M059J (cell line): ENCODE measurements at regions not wholly inside any gene's neighbourhood (a gene's known extent, or its start where the extent isn't known, plus 50 kb on each side); places are given as distances from the start of the nearest gene placed in this dataset.

Experiments used
- DNase-seq: peaks from one replicate; pipeline ENCODE4 v3.0.0-alpha.2; 2012; ENCODE audit warnings: low read depth

DNA sequence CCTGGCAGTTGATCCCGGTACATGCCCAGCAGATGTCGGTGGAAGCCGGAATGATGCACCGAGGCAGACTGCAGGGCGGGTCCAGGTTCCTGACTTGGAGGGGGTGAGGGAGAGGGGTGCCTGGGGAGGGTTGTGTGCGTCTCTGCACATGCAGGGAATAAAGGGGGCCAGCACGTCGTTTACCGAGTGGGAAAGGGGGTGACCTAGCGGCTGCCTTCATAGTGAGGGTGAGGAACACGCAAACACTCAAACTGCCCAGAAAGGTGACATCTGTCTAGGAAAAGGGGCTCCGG, 801.7 kb downstream of the TBC1D22A start:
- no peak for DNase-seq

DNA sequence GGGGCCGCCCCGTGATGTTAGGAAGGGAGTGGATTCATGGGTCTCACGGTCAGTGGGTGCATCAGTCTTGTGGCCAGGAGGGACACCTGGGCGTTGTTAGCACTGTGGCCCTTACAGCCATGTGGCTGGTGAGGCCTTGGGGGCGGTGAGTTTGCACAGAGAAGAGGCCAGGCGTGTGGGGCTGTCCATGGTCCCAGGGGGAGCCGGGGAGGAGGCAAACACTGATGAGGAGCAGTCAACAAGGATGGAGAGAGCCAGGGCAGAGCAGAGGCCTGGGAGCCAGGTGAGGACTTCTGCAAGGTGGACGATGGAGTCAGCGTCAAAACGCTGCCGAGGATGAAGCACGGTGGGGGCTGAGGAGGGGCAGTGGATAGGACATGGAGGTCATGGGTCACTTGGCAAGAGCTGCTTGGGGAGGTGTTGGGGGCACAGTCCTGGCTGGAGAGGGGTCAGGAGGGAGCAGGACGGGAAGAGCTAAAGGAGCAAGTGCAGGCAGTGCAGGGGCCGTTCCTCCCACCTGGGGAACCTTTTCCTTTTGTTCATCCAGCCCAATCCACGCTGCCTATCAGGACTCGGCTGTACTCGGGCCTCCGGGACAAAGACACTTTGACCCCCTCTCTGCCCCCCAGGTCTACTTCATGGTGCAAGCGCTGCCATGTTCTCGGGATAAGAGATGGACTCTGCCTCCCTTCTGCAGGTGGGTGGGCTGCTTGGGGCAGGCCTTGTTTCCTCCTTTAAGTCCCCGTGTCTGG, 801.1 kb downstream of the TBC1D22A start:
- DNase-seq: no peak

DNA sequence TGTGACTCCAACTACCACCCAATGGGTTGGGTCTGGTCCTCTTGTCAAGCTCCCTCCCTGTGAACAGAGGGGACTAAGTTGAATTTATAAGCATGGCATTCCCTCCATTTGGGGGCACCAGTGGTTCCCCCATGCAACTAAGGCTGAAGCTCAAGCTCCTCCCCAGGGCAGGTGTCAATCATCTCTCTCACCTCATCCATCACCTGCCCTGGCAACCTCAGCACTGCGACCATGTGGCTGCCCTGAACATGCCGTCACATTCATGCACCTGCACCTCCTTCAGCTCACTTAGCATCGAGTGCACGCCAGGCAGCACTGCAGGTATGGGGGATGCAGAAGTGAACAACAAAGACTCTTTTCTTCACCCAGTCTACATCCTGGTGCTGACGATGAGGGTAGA, 799.3 kb downstream of the TBC1D22A start:
- no peak for DNase-seq

DNA sequence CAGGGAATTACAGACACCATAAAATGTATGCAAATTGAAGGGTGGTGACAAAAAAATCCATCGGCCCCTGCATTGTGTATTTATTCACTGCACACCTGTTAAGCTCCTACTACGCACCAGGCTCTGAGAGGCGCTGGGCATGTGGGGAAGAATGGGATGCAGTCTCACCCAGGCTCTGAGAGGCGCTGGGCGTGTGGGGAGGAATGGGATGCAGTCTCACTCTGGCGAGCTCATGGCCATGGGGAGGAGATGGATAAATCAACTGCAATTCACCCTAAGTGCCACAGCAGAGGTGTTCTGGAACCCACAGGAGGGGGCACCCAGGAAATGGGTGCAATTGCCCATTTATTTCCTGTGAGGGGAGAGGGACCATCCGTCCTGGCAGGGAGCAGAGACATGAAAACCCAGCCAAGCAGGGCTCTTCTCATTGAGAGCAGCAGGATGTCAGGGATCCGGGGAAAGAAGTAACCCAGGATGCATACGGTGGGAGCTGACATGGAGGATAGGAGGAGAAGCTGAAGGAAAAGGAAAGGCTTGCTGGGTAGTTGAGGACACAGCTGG, 798.7 kb downstream of the TBC1D22A start:
- no peak for DNase-seq

DNA sequence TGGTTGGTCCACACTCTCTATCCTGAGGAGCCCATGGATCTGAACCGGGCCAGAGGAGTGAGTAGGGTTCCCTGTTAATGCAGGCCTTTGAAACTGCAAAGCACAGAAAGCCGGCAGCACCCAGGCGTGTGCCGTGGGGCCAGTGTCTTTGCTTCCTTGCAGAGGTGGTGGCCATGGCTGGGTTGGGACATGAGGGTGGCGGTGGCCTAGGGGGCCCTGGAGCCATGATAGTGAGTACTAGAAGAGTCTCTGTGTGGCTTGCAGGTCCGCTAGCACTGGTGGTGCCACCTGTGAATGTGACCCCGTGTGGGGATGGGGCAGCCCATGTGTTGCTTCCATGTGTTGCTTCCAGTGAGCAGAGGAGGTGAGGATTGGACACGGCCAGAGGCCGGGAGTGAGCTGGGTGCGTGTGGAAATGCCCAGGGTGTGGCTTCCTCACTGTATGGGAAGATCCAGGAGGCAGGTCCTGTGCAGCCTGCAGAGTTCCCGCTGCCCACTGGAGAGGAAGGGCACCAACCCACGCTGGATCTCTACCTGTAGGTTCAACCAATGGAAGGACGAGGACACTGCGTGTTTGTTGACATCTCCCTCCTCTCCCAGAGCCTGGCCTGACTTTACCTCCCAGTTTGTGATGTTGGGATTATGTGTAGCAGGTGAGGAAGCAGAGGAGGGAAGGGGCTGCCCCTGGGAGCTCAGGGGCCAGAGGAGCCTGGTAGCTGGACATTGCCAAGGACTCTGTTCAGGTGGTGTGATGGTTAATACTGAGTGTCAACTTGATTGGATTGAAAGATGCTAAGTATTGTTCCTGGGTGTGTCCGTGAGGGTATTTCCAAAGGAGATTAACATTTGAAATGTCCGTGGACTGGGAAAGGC, 796.6 kb downstream of the TBC1D22A start:
- DNase-seq: no peak

DNA sequence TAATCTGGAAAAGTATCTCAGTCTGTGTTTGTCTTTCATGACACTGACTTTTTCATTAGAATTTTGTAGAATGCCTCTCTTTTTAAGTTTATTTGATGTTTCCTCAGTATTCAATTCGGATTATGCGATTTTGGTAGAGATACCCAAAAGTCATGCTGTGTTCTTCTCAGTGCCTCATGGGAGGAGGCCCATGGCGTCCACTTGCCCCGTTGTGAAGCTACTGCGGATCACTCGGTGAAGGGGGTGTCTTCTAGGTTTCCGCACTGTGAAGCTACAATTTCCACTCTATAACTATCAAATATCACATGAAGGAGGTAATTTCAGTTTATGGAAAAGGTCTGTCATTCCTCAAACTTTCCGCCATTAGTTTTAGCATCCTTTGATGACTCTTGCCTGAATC, 794.0 kb downstream of the TBC1D22A start:
- DNase-seq: no peak

DNA sequence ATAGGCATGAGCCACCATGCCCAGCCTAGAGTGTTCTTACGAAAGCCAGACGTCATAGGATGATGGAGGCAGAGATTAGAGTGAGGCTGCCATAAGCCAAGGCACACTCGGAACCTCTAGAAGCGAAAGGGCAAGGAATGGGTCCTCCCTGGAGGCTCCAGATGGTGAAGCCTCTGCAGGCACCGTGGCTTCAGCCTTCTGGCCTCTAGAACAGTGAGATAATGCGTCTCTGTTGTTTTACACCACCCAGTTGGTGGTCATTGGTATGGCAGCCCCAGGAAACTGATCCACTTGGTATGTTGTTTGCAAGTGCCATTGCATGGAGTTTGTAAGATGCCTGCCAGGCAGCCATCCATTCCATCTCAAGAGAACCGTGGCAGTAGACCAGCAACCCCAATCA, 791.0 kb downstream of the TBC1D22A start:
- DNase-seq: no peak

DNA sequence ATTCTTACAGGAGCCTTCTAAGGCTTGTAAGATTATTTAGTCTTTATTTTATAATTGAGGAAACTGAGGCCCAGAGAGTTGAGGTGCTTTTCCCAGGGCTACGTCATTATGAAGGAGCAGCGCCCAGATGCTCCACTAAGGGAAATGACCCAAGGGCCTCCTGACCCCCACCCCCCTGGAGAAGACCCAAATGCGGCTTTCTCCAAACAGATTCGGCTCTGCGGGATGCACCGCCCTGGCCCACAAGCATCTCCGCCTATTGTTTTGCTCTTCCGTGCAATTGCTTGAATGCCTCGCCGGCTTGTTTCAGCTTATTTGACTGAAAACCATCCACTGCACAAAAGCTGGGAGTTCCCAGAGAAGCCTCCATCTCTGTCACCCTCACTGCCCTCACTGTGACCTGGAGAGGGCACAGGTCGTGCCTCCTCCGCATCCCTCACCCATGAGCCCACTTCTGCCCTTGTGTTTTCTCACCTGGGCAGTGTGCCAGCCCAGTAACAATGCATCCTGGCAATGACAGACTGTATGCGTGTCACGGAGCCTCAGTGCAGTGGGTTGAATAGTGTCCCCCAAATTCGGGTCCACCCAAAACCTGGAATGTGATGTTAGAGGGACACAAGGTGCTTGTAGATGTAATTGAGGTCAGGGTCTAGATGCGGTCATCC, 790.2 kb downstream of the TBC1D22A start:
- no peak for DNase-seq

DNA sequence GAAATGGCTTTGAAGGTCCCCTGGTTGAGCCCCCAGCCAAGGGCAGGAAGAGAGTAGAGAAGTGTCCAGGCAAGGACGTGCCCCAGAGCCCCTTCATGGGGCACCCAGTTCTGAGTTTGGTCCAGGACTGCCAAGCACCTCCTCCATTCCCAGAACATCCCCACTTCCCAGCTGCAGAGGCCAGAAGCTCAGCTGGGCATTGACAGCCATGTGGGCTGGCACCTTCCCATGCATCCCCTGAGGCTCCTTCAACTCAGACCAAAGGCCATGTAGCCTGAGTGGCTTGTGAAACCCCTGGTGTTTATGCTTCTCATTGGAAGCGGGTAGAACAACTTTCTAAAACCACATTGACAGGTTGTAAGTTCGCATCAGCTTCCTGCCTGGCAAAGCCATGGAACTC, 789.6 kb downstream of the TBC1D22A start:
- no peak for DNase-seq

DNA sequence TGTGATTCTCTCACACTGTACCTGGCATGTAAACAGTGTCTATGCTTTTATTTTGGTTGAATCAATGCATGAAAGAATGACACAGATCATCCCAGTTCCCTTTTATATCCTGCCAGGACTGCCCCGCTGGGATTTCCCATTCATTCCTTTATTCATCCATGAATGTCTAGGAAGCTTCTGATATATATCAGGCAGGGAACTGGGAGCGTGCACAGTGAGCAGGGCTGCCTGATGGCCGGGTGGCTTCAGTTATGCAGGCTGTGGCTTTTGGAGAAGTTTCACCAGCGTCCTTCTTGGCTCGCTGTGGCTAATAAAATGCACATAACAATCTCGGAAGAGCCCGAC, 789.0 kb downstream of the TBC1D22A start:
- DNase-seq: no peak

DNA sequence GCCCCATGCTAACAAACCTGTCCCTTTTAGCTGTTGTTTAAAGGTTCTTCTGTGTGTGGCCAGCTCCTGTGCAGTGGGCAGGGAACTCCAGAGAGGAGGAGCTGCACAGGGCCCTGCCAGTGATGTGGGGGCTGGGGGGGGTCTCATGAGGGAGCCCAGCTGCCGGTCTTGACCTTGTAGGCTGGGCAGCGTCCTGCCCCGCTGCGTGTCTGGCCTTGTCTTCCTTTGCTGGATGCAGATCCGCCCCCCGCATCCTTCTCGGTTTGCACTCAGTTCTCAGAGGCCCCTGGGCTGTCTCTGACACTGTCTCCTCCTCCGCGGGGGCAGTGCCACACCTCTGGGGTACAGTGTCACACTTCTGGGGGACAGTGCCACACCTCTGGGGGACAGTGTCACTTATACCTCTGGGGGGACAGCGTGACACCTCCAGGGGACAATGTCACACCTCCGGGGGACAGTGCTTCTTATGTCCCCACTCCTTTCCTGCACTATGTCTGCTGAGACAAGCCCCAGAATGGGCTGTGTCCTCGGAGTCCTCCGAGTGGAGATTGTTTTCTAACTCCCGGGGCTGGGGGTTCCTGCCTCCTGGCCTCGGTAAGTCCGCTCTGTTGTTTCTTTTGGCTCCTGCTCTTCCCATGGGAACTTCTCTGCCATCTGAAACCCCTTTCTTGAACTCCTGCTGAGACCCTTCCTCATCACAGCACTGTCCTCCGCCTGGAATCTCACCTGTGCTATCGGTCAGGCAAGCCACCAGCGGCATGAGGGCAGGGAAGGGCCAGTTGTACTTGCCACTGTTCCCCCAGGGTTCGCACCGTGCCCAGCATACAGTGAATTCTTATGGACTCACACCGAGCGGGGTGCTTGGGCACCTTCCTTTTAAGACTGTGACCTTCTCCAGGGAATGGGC, 788.3 kb downstream of the TBC1D22A start:
- DNase-seq: no peak

DNA sequence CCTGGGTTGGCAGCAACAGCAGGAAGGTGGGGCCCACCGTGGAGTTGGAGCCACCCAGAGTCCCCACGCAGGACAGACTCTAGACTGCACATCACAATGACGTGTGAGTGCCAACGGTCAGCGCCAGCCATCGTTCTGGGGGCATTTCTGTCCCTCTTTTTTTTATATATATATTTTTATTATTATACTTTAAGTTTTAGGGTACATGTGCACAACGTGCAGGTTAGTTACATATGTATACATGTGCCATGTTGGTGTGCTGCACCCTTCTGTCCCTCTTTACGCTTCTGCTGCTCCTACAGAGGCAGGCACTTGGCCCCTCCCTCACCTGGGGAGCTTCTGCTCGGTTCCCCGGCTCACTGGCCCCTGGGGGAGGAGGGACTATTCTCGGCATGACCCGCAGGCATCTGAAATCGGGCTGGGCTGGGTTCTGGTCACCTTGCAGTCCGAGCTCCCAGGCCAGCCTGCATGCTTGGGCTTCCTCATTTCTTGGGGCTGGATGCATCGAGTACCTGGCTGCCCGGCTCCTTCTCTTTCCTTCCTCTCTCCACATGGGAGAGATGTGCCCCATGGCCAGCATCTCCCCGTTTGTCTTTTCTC, 787.4 kb downstream of the TBC1D22A start:
- no peak for DNase-seq

DNA sequence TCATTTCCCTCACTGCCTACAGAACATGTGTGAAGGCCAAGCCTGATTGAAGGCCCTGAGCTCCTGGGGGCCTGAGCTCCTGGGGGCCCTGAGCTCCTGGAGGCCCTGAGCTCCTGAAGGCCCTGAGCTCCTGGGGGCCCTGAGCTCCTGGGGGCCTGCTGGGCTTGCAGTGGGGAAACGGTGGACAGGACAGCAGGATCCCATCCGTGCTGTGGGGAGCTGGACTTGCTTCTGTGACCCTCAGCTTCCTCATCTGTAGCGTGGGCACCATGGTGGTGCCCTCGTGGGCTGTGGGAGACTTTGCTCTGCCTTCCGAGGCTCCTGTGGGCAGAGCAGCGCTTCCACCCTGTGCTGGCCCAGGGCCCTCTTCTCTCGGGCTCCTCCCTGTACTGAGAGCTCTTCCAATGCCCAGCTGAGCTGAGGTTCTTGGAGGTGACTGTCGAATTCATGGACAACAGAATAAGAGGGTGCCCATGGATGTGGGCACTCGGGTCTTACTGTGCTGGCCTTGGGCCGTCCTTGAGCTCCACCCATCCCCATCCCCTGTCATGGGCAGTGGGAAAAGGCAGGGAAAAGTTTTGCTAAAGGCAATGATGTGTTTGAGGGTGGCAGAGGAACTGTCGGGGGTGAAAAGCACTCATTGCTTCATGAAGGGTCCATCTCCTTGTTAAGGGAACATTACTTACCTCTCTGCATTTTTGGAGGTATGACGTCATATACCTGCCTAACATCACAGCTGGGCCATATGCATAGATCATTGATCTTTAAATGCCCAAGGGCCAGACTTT, 786.7 kb downstream of the TBC1D22A start:
- DNase-seq: no peak

DNA sequence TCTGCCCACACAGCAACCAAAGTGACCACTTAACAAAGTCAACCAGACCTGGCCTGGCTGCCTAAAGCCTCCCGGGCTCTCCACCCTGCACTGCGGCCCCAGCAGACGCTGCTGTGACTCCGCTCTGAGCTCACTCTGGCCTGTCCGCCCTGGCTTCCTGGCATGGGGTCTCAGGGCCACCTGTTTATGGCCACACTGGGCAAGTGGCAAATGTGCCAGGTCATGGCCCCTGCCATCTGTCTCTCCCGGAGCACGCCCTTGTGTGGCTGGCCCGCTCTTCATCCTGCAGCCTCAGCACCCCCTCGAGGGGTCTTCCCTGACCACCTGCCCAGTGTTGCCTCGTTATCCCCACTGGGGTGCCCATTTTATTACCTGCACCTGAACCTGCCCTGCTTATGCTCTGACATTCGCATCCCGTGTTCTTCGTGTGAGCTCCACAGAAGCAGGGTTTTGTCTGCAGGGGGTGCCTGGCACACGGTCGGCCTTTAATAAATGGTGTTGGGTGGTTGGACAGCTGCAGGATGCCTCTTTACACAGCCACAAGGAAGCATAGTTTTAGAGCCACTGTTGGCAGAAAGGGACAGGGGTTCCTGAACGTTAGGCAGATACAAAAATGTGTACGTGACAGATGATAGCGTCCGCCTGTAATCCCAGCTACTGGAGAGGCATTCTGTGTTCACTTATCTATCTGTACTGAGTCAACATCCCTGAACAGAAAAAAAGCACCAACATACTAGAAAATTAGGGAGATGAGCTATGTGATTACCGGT, 785.6 kb downstream of the TBC1D22A start:
- DNase-seq: no peak

DNA sequence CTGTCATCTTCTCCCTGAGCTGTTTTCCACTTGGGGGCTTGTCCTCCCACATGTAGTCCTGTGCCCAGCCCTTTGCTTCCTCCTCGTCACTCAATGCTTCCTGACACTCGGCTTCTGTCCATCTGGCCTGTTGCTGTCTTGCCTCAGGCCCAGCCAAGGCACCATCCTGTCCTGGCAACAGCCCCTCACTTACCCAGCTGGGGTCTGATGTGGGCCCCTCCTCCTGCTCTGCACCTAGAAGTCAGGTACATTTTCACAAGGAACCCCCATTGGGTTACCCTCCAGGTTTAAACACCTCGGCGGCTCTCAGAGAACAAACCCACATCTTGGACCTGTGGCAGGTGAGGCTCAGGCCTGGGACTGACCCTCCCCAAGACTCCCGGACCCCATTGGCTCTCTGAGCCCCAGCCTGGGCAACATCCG, 784.8 kb downstream of the TBC1D22A start:
- no peak for DNase-seq

DNA sequence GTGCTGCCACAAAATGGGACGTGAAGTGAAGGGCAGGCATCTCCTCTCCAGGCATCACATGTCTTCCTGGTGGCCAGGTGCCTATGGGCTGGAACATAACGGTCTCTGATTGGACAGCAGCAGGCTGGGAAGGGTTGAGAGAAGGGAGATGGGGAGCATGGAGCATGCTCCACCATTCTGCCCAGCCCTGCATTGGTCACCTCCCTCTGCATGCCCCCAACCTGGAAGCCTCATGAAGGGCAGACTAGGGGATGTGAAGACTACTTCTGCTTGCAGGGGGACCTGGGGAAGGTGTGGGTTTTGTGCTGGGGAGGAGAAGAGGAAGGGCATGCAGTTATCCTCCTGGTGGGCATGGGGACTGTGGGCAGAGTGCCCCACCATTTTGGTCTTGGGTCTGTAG, 782.2 kb downstream of the TBC1D22A start:
- no peak for DNase-seq

DNA sequence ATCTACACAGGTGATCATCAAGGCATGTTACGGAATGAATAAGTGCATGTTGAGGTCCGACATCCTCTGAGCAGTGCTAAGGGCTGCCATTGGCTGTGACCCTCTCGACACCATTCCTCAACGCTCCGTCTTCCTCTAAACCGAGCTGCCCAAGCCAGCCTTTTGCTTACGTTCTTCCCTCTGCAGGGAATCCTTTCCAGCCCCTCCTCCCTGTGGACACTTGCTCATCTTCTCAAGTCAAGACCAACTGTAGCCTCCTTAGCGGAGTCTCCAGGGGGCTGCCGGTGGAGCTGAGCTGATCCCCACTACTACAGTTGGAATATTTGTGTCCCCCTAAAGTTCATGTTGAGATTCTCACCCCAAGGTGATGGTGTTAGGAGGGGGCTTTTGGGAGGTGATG, 781.0 kb downstream of the TBC1D22A start:
- no peak for DNase-seq

DNA sequence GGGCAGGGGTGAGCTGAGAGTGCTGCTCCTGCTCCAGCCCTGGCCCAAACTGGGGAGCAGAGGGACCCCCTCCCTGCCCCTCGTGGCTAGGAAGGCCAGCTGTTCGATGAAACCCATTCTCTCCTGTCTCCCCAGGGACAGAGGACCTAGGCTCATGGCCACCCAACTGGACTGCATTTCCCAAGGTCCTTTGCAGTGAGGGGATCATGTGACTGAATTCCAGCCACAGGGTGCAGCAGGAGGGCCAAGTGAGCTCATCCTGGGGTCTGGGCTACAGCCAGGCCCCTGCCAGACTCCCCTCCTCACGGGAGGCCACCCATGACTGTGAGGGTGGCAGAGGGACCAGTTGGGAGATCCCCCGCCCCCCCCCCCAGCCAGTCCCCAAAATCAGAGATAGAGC, 777.6 kb downstream of the TBC1D22A start:
- DNase-seq: no peak

DNA sequence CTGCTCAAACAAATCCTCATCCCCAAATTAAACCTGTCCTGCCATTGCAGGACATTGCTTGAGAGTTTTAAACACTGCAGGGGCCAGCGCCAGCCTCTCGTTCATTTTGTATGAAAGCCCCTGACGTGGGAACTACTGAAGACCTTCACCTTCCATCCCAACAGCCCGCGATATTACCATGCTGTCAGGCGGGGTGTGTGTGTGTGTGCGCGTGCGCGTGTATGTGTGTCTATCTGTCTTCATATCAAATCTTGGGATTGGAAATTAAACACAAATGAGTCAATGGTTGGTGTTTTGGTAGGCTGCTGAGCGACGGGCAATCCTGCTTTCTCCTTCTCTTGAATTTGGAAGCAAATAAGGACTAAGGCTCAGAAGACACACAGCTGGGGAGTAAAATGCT, 776.9 kb downstream of the TBC1D22A start:
- DNase-seq: no peak

DNA sequence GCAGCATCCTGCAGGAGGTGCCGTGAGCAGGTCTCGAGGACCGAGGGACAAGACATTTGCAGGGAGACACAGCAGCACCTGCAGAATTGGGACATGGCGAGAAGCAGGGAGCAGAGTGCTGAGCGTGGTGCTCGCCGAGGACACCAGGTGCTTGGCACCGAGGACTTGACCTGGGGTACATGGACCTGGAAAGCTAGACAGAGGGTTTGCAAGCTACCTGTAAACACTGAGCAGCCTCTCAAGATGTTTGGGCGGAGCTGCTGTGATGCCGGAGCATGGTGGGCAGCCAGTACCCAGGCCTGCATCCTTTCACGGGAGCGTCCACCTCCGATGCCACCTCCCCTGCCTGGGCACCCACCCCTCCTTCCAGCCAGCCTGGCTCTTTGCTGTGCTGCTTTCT, 773.2 kb downstream of the TBC1D22A start:
- DNase-seq: no peak
